DND-41 (cell line): ENCODE measurements at regions not wholly inside any gene's neighbourhood (a gene's known extent, or its start where the extent isn't known, plus 50 kb on each side); places are given as distances from the start of the nearest gene placed in this dataset.

Source experiments
- CTCF ChIP-seq: IDR thresholded peaks from 2 replicates; pipeline ENCODE4 v1.5.1; 2012; ENCODE audit warnings: borderline replicate concordance, low read length, moderate library complexity, mild to moderate bottlenecking; ENCODE audit not compliant: poor library complexity, severe bottlenecking; ENCODE audit errors: extremely low read depth
- EZH2 ChIP-seq: IDR thresholded peaks from 3 replicates; pipeline ENCODE4 v1.6.1; 2012; ENCODE audit warnings: borderline replicate concordance, low read depth, mild to moderate bottlenecking, moderate library complexity, low read length, inconsistent platforms; ENCODE audit not compliant: severe bottlenecking

GRCh38 chr12:34257093-34257492, 234.8 kb downstream of the ALG10 start:
- TF ChIP-seq CTCF (no peak), EZH2 (no peak)
